ENCODE measurements at regions not wholly inside any gene's neighbourhood (a gene's known extent, or its start where the extent isn't known, plus 50 kb on each side); places are given as distances from the start of the nearest gene placed in this dataset.

DNA sequence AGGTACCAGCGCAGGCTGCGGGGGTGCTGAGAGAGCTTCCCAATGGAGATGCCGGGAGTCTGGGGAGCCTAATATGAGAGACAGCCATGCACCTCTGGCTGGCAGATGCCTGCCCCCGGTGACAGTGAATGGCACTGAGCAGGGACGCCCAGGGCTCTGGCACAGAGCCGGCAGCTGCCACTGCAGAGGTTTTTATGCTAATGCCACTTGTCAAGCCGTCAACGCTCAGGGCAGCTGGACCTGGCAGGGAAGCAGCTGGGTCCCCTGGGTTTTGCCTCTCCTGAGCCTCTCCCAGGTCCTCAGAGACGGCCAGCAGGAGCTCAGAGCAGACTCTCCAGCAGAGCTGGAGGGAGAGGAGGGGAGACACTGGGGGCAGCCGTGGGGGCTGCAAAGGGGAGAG, 573.6 kb downstream of the BUD13 start:
- 65% methylated on average over 9 of the region's 10 CpGs for WGBS (ENCODE audit: insufficient coverage)
- DNase-seq = no peak
- TF ChIP-seq CTCF (IDR thresholded peaks at IDR 0.05) = no peak
- Histone ChIP-seq H3K27ac (ENCODE audit: low read depth in 1 of 2, low read length in 2 of 2) (no peak overlapping the region), H3K79me2 (ENCODE audit: insufficient read depth, low read length) (no peaks in the 10 kb centered on the region), H3K4me3 (replicated peaks in 1 of 3; ENCODE audit: low read depth in 2 of 3, low read length in 3 of 3) (no peak overlapping the region), H3K27me3 (ENCODE audit: control insufficient read depth in 2 of 2, insufficient read depth in 2 of 2, low read length in 2 of 2) (peaks cover 5 to 6% of the 10 kb centered on the region in 2 donors), H3K4me1 (ENCODE audit: control insufficient read depth in 1 of 2, insufficient read depth in 2 of 2, low read length in 2 of 2) (no peaks in the 10 kb centered on the region), H3K4me2 (replicated peaks; ENCODE audit: extremely low read depth, low read length, poor library complexity, severe bottlenecking) (no peak overlapping the region), H2AFZ (ENCODE audit: insufficient read depth, low read depth, low read length, poor library complexity, severe bottlenecking) (no peak overlapping the region), H3K9me3 (replicated peaks in 1 of 2; ENCODE audit: control insufficient read depth in 1 of 2, insufficient read depth in 1 of 2, low read length in 2 of 2) (no peaks in the 10 kb centered on the region), H3K9ac (ENCODE audit: insufficient read depth, low read length, poor library complexity, severe bottlenecking) (no peak overlapping the region), H4K20me1 (ENCODE audit: insufficient read depth, low read length) (no peaks in the 10 kb centered on the region), H3K36me3 (replicated peaks in 1 of 2; ENCODE audit: control insufficient read depth in 1 of 2, insufficient read depth in 2 of 2, low read length in 2 of 2) (no peaks in the 10 kb centered on the region)
- Mint-ChIP-seq H3K27me3 (ENCODE audit: low read depth in 3 of 3) (peaks cover 14 to 23% (median 19%) of the 10 kb centered on the region in 3 donors), H3K9me3 (peaks cover 0 to 1% (median 0%) of the 10 kb centered on the region in 7 donors), H3K4me1 (no peaks in the 10 kb centered on the region), H3K27ac (no peak overlapping the region), H3K36me3 (no peaks in the 10 kb centered on the region), H3K4me3 (no peak overlapping the region)
- intact Hi-C loops (cut with micrococcal nuclease) = no loop called here

- Histone ChIP-seq H3K9ac (ENCODE audit: insufficient read depth, low read length, poor library complexity, severe bottlenecking) (no peak overlapping the region), H3K9me3 (replicated peaks in 1 of 2; ENCODE audit: control insufficient read depth in 1 of 2, insufficient read depth in 1 of 2, low read length in 2 of 2) (no peaks in the 10 kb centered on the region), H3K4me2 (replicated peaks; ENCODE audit: extremely low read depth, low read length, poor library complexity, severe bottlenecking) (no peak overlapping the region), H3K36me3 (replicated peaks in 1 of 2; ENCODE audit: control insufficient read depth in 1 of 2, insufficient read depth in 2 of 2, low read length in 2 of 2) (no peaks in the 10 kb centered on the region), H2AFZ (ENCODE audit: insufficient read depth, low read depth, low read length, poor library complexity, severe bottlenecking) (no peak overlapping the region), H4K20me1 (ENCODE audit: insufficient read depth, low read length) (no peaks in the 10 kb centered on the region), H3K4me3 (replicated peaks in 1 of 3; ENCODE audit: low read depth in 2 of 3, low read length in 3 of 3) (no peak overlapping the region), H3K27me3 (ENCODE audit: control insufficient read depth in 2 of 2, insufficient read depth in 2 of 2, low read length in 2 of 2) (peaks cover 22 to 30% of the 10 kb centered on the region in 2 donors), H3K79me2 (ENCODE audit: insufficient read depth, low read length) (no peaks in the 10 kb centered on the region), H3K4me1 (ENCODE audit: control insufficient read depth in 1 of 2, insufficient read depth in 2 of 2, low read length in 2 of 2) (no peaks in the 10 kb centered on the region), H3K27ac (ENCODE audit: low read depth in 1 of 2, low read length in 2 of 2) (no peak overlapping the region)
- peak overlapping the region in 1 of 2 donors; percentile 68 for H3K4me3 Mint-ChIP-seq
- peaks cover 32 to 43% (median 33%) of the 10 kb centered on the region in 3 donors for H3K27me3 Mint-ChIP-seq (ENCODE audit: low read depth in 3 of 3)
- H3K36me3 Mint-ChIP-seq = no peaks in the 10 kb centered on the region
- no peaks in the 10 kb centered on the region for H3K4me1 Mint-ChIP-seq
- H3K27ac Mint-ChIP-seq = no peak overlapping the region
- TF ChIP-seq CTCF (IDR thresholded peaks at IDR 0.05) = no peak
- no peak for DNase-seq
- H3K9me3 Mint-ChIP-seq = peaks cover 0 to 4% (median 0%) of the 10 kb centered on the region in 7 donors
- no CpG with 5 or more reads among the region's 5 CpGs for WGBS (ENCODE audit: insufficient coverage)
- intact Hi-C loops (cut with micrococcal nuclease) = no loop called here
These were observed 578.5 kb downstream of the BUD13 start for GRCh38 chr11:116194156-116194904.

All from CD14-positive monocyte (primary cell).